ENCODE measurements at regions not wholly inside any gene's neighbourhood (a gene's known extent, or its start where the extent isn't known, plus 50 kb on each side); places are given as distances from the start of the nearest gene placed in this dataset.

- DNase-seq (ENCODE audit: low read depth) = no peak
- no peak overlapping the region for H3K4me3 ChIP-seq (ENCODE audit: low read depth, low read length)
- TF ChIP-seq CTCF (conservative IDR thresholded peaks at IDR 0.05; ENCODE audit: low read depth, low read length) = no peak
Observed at GRCh38 chr5:155953335-155953734, 373.6 kb upstream of the SGCD start.

- no peak for TF ChIP-seq CTCF (conservative IDR thresholded peaks at IDR 0.05; ENCODE audit: low read depth, low read length)
- H3K4me3 ChIP-seq (ENCODE audit: low read depth, low read length) = no peak overlapping the region
- DNase-seq (ENCODE audit: low read depth) = no peak
Observed at GRCh38 chr5:155954701-155955445, 372.1 kb upstream of the SGCD start.

GRCh38 chr5:155957884-155958283 lies 369.1 kb upstream of the SGCD start:
- TF ChIP-seq CTCF (conservative IDR thresholded peaks at IDR 0.05; ENCODE audit: low read depth, low read length) = no peak
- DNase-seq (ENCODE audit: low read depth) = no peak
- H3K4me3 ChIP-seq (ENCODE audit: low read depth, low read length) = no peak overlapping the region

- TF ChIP-seq CTCF (conservative IDR thresholded peaks at IDR 0.05; ENCODE audit: low read depth, low read length) = no peak
- DNase-seq (ENCODE audit: low read depth) = no peak
- no peak overlapping the region for H3K4me3 ChIP-seq (ENCODE audit: low read depth, low read length)
Observed at GRCh38 chr5:155959082-155959481, 367.9 kb upstream of the SGCD start.

GRCh38 chr5:155960177-155960576 lies 366.8 kb upstream of the SGCD start:
- no peak for TF ChIP-seq CTCF (conservative IDR thresholded peaks at IDR 0.05; ENCODE audit: low read depth, low read length)
- no peak for DNase-seq (ENCODE audit: low read depth)
- H3K4me3 ChIP-seq (ENCODE audit: low read depth, low read length) = no peak overlapping the region

GRCh38 chr5:155969537-155969936 lies 357.4 kb upstream of the SGCD start:
- DNase-seq (ENCODE audit: low read depth) = no peak
- H3K4me3 ChIP-seq (ENCODE audit: low read depth, low read length) = no peak overlapping the region
- no peak for TF ChIP-seq CTCF (conservative IDR thresholded peaks at IDR 0.05; ENCODE audit: low read depth, low read length)

- no peak overlapping the region for H3K4me3 ChIP-seq (ENCODE audit: low read depth, low read length)
- DNase-seq (ENCODE audit: low read depth) = no peak
- TF ChIP-seq CTCF (conservative IDR thresholded peaks at IDR 0.05; ENCODE audit: low read depth, low read length) = no peak
Observed at GRCh38 chr5:155974369-155974768, 352.6 kb upstream of the SGCD start.

Data from choroid plexus epithelial cell (primary cell).